Smooth muscle cell (in vitro differentiated cells): ENCODE measurements at regions not wholly inside any gene's neighbourhood (a gene's known extent, or its start where the extent isn't known, plus 50 kb on each side); places are given as distances from the start of the nearest gene placed in this dataset.

ENCODE experiments used
- DNase-seq: peaks from one replicate; lab custom pipeline; 2025; ENCODE audit not compliant: unreplicated experiment; lab: John Stamatoyannopoulos, UW
- H2AFZ ChIP-seq: fragments of 200-600 bp; sonication (generic); 2 replicates; pipeline ENCODE4 v1.6.0; 2016; ENCODE audit warnings: antibody characterized with exemption, low read depth, mild to moderate bottlenecking
- H3F3A ChIP-seq: fragments of 200-600 bp; sonication (generic); 2 replicates; pipeline ENCODE4 v1.6.0; 2017; ENCODE audit warnings: antibody characterized with exemption, low read depth
- H3K27ac ChIP-seq: fragments of 200-600 bp; sonication (generic); 2 replicates; pipeline ENCODE4 v1.5.1; 2016; ENCODE audit warnings: low read depth, mild to moderate bottlenecking
- H3K27me3 ChIP-seq: fragments of 200-600 bp; sonication (generic); 2 replicates; pipeline ENCODE4 v1.6.1; 2016; ENCODE audit warnings: low read depth, mild to moderate bottlenecking
- H3K36me3 ChIP-seq: fragments of 200-600 bp; sonication (generic); 2 replicates; pipeline ENCODE4 v1.5.1; 2016; ENCODE audit warnings: low read depth
- H3K4me1 ChIP-seq: fragments of 200-600 bp; sonication (generic); 2 replicates; pipeline ENCODE4 v1.5.1; 2016; ENCODE audit warnings: low read depth
- H3K4me2 ChIP-seq: fragments of 200-600 bp; sonication (generic); 2 replicates; pipeline ENCODE4 v1.6.0; 2016; ENCODE audit warnings: mild to moderate bottlenecking
- H3K4me3 ChIP-seq: fragments of 200-600 bp; sonication (generic); 2 replicates; pipeline ENCODE4 v1.5.1; 2016; ENCODE audit warnings: mild to moderate bottlenecking
- H3K79me2 ChIP-seq: fragments of 200-600 bp; sonication (generic); 2 replicates; pipeline ENCODE4 v1.6.0; 2016; ENCODE audit warnings: low read depth, mild to moderate bottlenecking
- H3K9ac ChIP-seq: fragments of 200-600 bp; sonication (generic); 2 replicates; pipeline ENCODE4 v1.6.0; 2016; ENCODE audit warnings: low read depth
- H3K9me3 ChIP-seq: fragments of 200-600 bp; sonication (generic); replicated peaks from 2 replicates; pipeline ENCODE4 v1.5.1; 2016; ENCODE audit warnings: low read depth
- H4K20me1 ChIP-seq: fragments of 200-600 bp; sonication (generic); 2 replicates; pipeline ENCODE4 v1.6.0; 2016; ENCODE audit warnings: low read depth
- CTCF ChIP-seq: fragments of 200-600 bp; sonication (generic); IDR thresholded peaks from 2 replicates; pipeline ENCODE4 v1.5.1; 2017; ENCODE audit warnings: borderline replicate concordance, mild to moderate bottlenecking, antibody characterized with exemption; ENCODE audit not compliant: insufficient read depth, poor library complexity, severe bottlenecking
- WGBS: methylation state at CpG from one replicate; pipeline ENCODE4 v1.1.7; 2016; ENCODE audit warnings: low lambda C conversion rate; 5-methylcytosine and 5-hydroxymethylcytosine counted together

GRCh38 chr5:56426693-56427092 is 193.6 kb upstream of the ANKRD55 start:
- 95% methylated on average over 4 of the region's 4 CpGs for WGBS
- Histone ChIP-seq H2AFZ (no peak overlapping the region), H3K4me1 (no peaks in the 10 kb centered on the region), H4K20me1 (no peaks in the 10 kb centered on the region), H3K4me2 (no peak overlapping the region), H3K4me3 (no peak overlapping the region), H3K9ac (no peak overlapping the region), H3K27ac (no peak overlapping the region), H3F3A (no peaks in the 10 kb centered on the region), H3K27me3 (no peaks in the 10 kb centered on the region), H3K36me3 (no peaks in the 10 kb centered on the region), H3K9me3 (no peaks in the 10 kb centered on the region), H3K79me2 (no peaks in the 10 kb centered on the region)
- no peak for TF ChIP-seq CTCF
- no peak for DNase-seq

- Histone ChIP-seq H2AFZ (peak overlapping the region; percentile 3), H3K27ac (no peak overlapping the region), H3F3A (no peaks in the 10 kb centered on the region), H3K27me3 (no peaks in the 10 kb centered on the region), H3K4me3 (no peak overlapping the region), H3K36me3 (no peaks in the 10 kb centered on the region), H3K9ac (no peak overlapping the region), H3K79me2 (no peaks in the 10 kb centered on the region), H3K9me3 (no peaks in the 10 kb centered on the region), H3K4me2 (no peak overlapping the region), H4K20me1 (no peaks in the 10 kb centered on the region), H3K4me1 (no peaks in the 10 kb centered on the region)
- WGBS: 89% methylated on average over 5 of the region's 5 CpGs
- DNase-seq: no peak
- TF ChIP-seq CTCF: no peak
Observed at GRCh38 chr5:56422076-56422762, 189.1 kb upstream of the ANKRD55 start.

- Histone ChIP-seq H3K36me3 (no peaks in the 10 kb centered on the region), H3K27me3 (no peaks in the 10 kb centered on the region), H2AFZ (peak overlapping the region; percentile 3), H3K4me1 (no peaks in the 10 kb centered on the region), H3F3A (no peaks in the 10 kb centered on the region), H3K27ac (no peak overlapping the region), H4K20me1 (no peaks in the 10 kb centered on the region), H3K4me2 (no peak overlapping the region), H3K9ac (no peak overlapping the region), H3K79me2 (no peaks in the 10 kb centered on the region), H3K4me3 (no peak overlapping the region), H3K9me3 (no peaks in the 10 kb centered on the region)
- no peak for TF ChIP-seq CTCF
- no peak for DNase-seq
- WGBS: 88% methylated on average over 6 of the region's 6 CpGs
Observed at GRCh38 chr5:56421246-56422075, 188.3 kb upstream of the ANKRD55 start.
